ENCODE measurements at regions not wholly inside any gene's neighbourhood (a gene's known extent, or its start where the extent isn't known, plus 50 kb on each side); places are given as distances from the start of the nearest gene placed in this dataset.

DNA sequence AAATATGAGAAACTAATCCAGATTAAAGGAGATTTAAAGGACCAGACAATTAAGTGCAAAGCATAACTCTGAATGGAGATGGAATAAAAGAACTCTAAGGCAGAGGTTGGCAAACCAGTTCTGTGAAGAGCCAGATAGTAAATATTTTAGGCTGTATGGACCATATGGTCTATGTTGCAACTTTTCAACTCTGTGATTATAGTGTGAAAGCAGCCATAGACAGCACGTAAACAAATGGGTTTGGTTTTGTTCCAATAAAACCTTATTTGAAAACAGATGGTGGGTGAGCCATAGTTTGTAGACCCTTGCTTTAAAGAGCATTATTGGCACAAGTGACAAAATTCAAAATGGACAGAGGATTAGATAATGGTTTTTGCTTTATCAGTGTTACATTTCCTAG lies 884.1 kb downstream of the CCSER2 start:
- no peaks in the 10 kb centered on the region for H3K27me3 ChIP-seq (ENCODE audit: insufficient read depth, low read length, poor library complexity, severe bottlenecking)
- H3K36me3 ChIP-seq (ENCODE audit: insufficient read depth, low read length) = no peaks in the 10 kb centered on the region
- H3F3A ChIP-seq (ENCODE audit: low read depth) = no peaks in the 10 kb centered on the region
- H3K9me3 ChIP-seq (ENCODE audit: insufficient read depth, low read depth, low read length) = no peaks in the 10 kb centered on the region
- no peak for TF ChIP-seq EZH2phosphoT487 (IDR thresholded peaks at IDR 0.05; ENCODE audit: borderline replicate concordance)
- TF ChIP-seq, protein P1, sequence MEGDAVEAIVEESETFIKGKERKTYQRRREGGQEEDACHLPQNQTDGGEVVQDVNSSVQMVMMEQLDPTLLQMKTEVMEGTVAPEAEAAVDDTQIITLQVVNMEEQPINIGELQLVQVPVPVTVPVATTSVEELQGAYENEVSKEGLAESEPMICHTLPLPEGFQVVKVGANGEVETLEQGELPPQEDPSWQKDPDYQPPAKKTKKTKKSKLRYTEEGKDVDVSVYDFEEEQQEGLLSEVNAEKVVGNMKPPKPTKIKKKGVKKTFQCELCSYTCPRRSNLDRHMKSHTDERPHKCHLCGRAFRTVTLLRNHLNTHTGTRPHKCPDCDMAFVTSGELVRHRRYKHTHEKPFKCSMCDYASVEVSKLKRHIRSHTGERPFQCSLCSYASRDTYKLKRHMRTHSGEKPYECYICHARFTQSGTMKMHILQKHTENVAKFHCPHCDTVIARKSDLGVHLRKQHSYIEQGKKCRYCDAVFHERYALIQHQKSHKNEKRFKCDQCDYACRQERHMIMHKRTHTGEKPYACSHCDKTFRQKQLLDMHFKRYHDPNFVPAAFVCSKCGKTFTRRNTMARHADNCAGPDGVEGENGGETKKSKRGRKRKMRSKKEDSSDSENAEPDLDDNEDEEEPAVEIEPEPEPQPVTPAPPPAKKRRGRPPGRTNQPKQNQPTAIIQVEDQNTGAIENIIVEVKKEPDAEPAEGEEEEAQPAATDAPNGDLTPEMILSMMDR (conservative IDR thresholded peaks at IDR 0.05; ENCODE audit: low read length) = no peak
- no peak overlapping the region for H3K4me2 ChIP-seq (ENCODE audit: low read depth, low read length, poor library complexity, severe bottlenecking)
- H3K9me2 ChIP-seq (replicated peaks; ENCODE audit: low read depth, low read length) = no peaks in the 10 kb centered on the region
- H3K4me1 ChIP-seq (ENCODE audit: insufficient read depth, low read length, poor library complexity, severe bottlenecking) = no peaks in the 10 kb centered on the region
- H3K4me3 ChIP-seq (ENCODE audit: low read length, poor library complexity, severe bottlenecking) = no peak overlapping the region
- H3K9ac ChIP-seq (ENCODE audit: low read depth, low read length, poor library complexity, severe bottlenecking) = no peak overlapping the region
- no peak overlapping the region for H2AFZ ChIP-seq (ENCODE audit: low read length)
- H3K79me2 ChIP-seq (ENCODE audit: insufficient read depth, low read length) = no peaks in the 10 kb centered on the region
- H4K20me1 ChIP-seq (ENCODE audit: insufficient read depth, low read length, poor library complexity, severe bottlenecking) = no peaks in the 10 kb centered on the region

GRCh38 chr10:85213493-85213892 lies 885.1 kb downstream of the CCSER2 start:
- TF ChIP-seq, protein P1 (conservative IDR thresholded peaks at IDR 0.05; ENCODE audit: low read length) = no peak
- TF ChIP-seq EZH2phosphoT487 (IDR thresholded peaks at IDR 0.05; ENCODE audit: borderline replicate concordance) = no peak
- no peaks in the 10 kb centered on the region for H4K20me1 ChIP-seq (ENCODE audit: insufficient read depth, low read length, poor library complexity, severe bottlenecking)
- H3K4me2 ChIP-seq (ENCODE audit: low read depth, low read length, poor library complexity, severe bottlenecking) = no peak overlapping the region
- H3K4me1 ChIP-seq (ENCODE audit: insufficient read depth, low read length, poor library complexity, severe bottlenecking) = no peaks in the 10 kb centered on the region
- no peaks in the 10 kb centered on the region for H3K79me2 ChIP-seq (ENCODE audit: insufficient read depth, low read length)
- no peaks in the 10 kb centered on the region for H3K27me3 ChIP-seq (ENCODE audit: insufficient read depth, low read length, poor library complexity, severe bottlenecking)
- no peak overlapping the region for H2AFZ ChIP-seq (ENCODE audit: low read length)
- no peak overlapping the region for H3K9ac ChIP-seq (ENCODE audit: low read depth, low read length, poor library complexity, severe bottlenecking)
- no peaks in the 10 kb centered on the region for H3K9me3 ChIP-seq (ENCODE audit: insufficient read depth, low read depth, low read length)
- no peaks in the 10 kb centered on the region for H3F3A ChIP-seq (ENCODE audit: low read depth)
- no peaks in the 10 kb centered on the region for H3K36me3 ChIP-seq (ENCODE audit: insufficient read depth, low read length)
- H3K9me2 ChIP-seq (replicated peaks; ENCODE audit: low read depth, low read length) = no peaks in the 10 kb centered on the region
- no peak overlapping the region for H3K4me3 ChIP-seq (ENCODE audit: low read length, poor library complexity, severe bottlenecking)

- H3K9me3 ChIP-seq (ENCODE audit: insufficient read depth, low read depth, low read length) = no peaks in the 10 kb centered on the region
- no peak overlapping the region for H2AFZ ChIP-seq (ENCODE audit: low read length)
- no peak overlapping the region for H3K9ac ChIP-seq (ENCODE audit: low read depth, low read length, poor library complexity, severe bottlenecking)
- H3K4me2 ChIP-seq (ENCODE audit: low read depth, low read length, poor library complexity, severe bottlenecking) = no peak overlapping the region
- no peak overlapping the region for H3K4me3 ChIP-seq (ENCODE audit: low read length, poor library complexity, severe bottlenecking)
- no peaks in the 10 kb centered on the region for H3K27me3 ChIP-seq (ENCODE audit: insufficient read depth, low read length, poor library complexity, severe bottlenecking)
- no peaks in the 10 kb centered on the region for H3K36me3 ChIP-seq (ENCODE audit: insufficient read depth, low read length)
- no peaks in the 10 kb centered on the region for H4K20me1 ChIP-seq (ENCODE audit: insufficient read depth, low read length, poor library complexity, severe bottlenecking)
- H3K4me1 ChIP-seq (ENCODE audit: insufficient read depth, low read length, poor library complexity, severe bottlenecking) = no peaks in the 10 kb centered on the region
- no peaks in the 10 kb centered on the region for H3K9me2 ChIP-seq (replicated peaks; ENCODE audit: low read depth, low read length)
- no peak for TF ChIP-seq EZH2phosphoT487 (IDR thresholded peaks at IDR 0.05; ENCODE audit: borderline replicate concordance)
- TF ChIP-seq, protein P1 (conservative IDR thresholded peaks at IDR 0.05; ENCODE audit: low read length) = no peak
- H3K79me2 ChIP-seq (ENCODE audit: insufficient read depth, low read length) = no peaks in the 10 kb centered on the region
- H3F3A ChIP-seq (ENCODE audit: low read depth) = no peaks in the 10 kb centered on the region
Measured at GRCh38 chr10:85222300-85222699, 893.9 kb downstream of the CCSER2 start.

Measured in Loucy (cell line).